ENCODE measurements at regions not wholly inside any gene's neighbourhood (a gene's known extent, or its start where the extent isn't known, plus 50 kb on each side); places are given as distances from the start of the nearest gene placed in this dataset.

DNA sequence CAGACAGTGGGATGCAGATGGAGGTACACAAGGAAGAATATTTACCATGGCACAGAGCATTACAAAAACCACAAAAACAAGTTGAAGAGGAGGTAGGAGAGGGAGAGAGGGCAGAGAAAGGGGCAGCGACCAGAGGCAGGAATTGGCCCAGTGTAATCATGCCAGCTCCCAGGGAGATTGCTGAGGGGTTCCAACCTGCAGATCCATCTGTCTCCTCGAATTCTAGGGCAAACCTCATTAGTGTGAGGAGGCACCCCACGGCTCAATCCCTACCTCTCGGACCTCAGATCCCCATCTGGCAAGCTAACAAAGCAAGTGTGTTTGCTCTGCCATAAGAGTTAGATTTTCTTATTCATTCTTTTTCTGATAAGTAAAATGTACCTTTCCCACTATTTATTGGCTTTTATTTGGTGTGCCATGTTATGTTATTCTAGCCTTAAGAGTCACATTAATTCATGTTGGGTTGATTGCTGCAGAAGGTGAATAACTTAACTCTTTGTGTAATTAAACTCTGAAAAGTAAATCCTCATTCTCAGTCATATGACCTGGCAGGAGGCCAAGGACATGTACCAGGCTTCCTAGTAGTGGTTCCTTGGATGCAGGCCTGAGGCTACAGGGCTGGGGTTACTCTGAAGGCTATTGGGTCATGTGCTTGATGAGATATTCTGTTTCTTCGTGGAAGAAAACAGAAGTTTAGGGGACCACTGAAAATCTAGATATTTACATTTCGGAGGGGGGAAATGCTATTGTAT lies 315.2 kb upstream of the ATP10B start:
- 71 to 81% (median 73%) methylated on average over 6 of the region's 6 CpGs for WGBS, 5 donors
- Histone ChIP-seq H3K4me1 (no peaks in the 10 kb centered on the region), H3K4me3 (no peak overlapping the region), H3K27me3 (replicated peaks in 1 of 7) (no peaks in the 10 kb centered on the region), H3K9me3 (peaks cover 0 to 7% (median 0%) of the 10 kb centered on the region in 8 donors), H3K27ac (no peak overlapping the region), H3K36me3 (no peaks in the 10 kb centered on the region)
- no peak for TF ChIP-seq POLR2AphosphoS5 (IDR thresholded peaks at IDR 0.05)
- no peak for TF ChIP-seq CTCF (IDR thresholded peaks at IDR 0.05 in 8 of 11, conservative IDR thresholded peaks at IDR 0.05 in 3 of 11)
- no peak for TF ChIP-seq POLR2A (IDR thresholded peaks at IDR 0.05)
- DNase-seq = no peak
- intact Hi-C loops (cut with DNase I; ENCODE audit: low total_unique reads) = no loop called here

GRCh38 chr5:161165998-161166660 lies 314.1 kb upstream of the ATP10B start:
- no peak overlapping the region for H3K4me3 ChIP-seq
- no peaks in the 10 kb centered on the region for H3K36me3 ChIP-seq
- H3K9me3 ChIP-seq = peaks cover 0 to 7% (median 0%) of the 10 kb centered on the region in 8 donors
- no peaks in the 10 kb centered on the region for H3K4me1 ChIP-seq
- H3K27me3 ChIP-seq (replicated peaks in 1 of 7) = no peaks in the 10 kb centered on the region
- intact Hi-C loops (cut with DNase I; ENCODE audit: low total_unique reads) = no loop called here
- TF ChIP-seq POLR2A (IDR thresholded peaks at IDR 0.05) (no peak), CTCF (IDR thresholded peaks at IDR 0.05 in 8 of 11, conservative IDR thresholded peaks at IDR 0.05 in 3 of 11) (no peak), POLR2AphosphoS5 (IDR thresholded peaks at IDR 0.05) (no peak)
- H3K27ac ChIP-seq = no peak overlapping the region
- WGBS, 5 donors = 82 to 96% (median 94%) methylated on average over 15 to 30 of the region's 30 CpGs
- peak; percentile 64 for DNase-seq

- intact Hi-C loops (cut with DNase I; ENCODE audit: low total_unique reads) = no loop called here
- H3K4me3 ChIP-seq = no peak overlapping the region
- peaks cover 0 to 5% (median 0%) of the 10 kb centered on the region in 8 donors for H3K9me3 ChIP-seq
- 82 to 93% (median 90%) methylated on average over 2 of the region's 2 CpGs for WGBS, 5 donors
- no peaks in the 10 kb centered on the region for H3K27me3 ChIP-seq (replicated peaks in 1 of 7)
- no peaks in the 10 kb centered on the region for H3K36me3 ChIP-seq
- no peak for DNase-seq
- no peak overlapping the region for H3K27ac ChIP-seq
- no peaks in the 10 kb centered on the region for H3K4me1 ChIP-seq
- TF ChIP-seq CTCF (IDR thresholded peaks at IDR 0.05 in 8 of 11, conservative IDR thresholded peaks at IDR 0.05 in 3 of 11) (no peak), POLR2A (IDR thresholded peaks at IDR 0.05) (no peak), POLR2AphosphoS5 (IDR thresholded peaks at IDR 0.05) (no peak)
These were observed 305.9 kb upstream of the ATP10B start for GRCh38 chr5:161157925-161158324.

GRCh38 chr5:161155451-161155850 lies 303.4 kb upstream of the ATP10B start:
- Histone ChIP-seq H3K4me1 (no peaks in the 10 kb centered on the region), H3K27me3 (replicated peaks in 1 of 7) (no peaks in the 10 kb centered on the region), H3K36me3 (no peaks in the 10 kb centered on the region), H3K9me3 (peaks cover 0 to 5% (median 0%) of the 10 kb centered on the region in 8 donors), H3K4me3 (no peak overlapping the region), H3K27ac (no peak overlapping the region)
- DNase-seq = no peak
- TF ChIP-seq POLR2A (IDR thresholded peaks at IDR 0.05) (no peak), POLR2AphosphoS5 (IDR thresholded peaks at IDR 0.05) (no peak), CTCF (IDR thresholded peaks at IDR 0.05 in 8 of 11, conservative IDR thresholded peaks at IDR 0.05 in 3 of 11) (no peak)
- 87 to 96% (median 88%) methylated on average over 1 of the region's 1 CpG for WGBS, 5 donors
- intact Hi-C loops (cut with DNase I; ENCODE audit: low total_unique reads) = no loop called here

Data from spleen (tissue), 11 donors.